ENCODE measurements at regions not wholly inside any gene's neighbourhood (a gene's known extent, or its start where the extent isn't known, plus 50 kb on each side); places are given as distances from the start of the nearest gene placed in this dataset.

DNA sequence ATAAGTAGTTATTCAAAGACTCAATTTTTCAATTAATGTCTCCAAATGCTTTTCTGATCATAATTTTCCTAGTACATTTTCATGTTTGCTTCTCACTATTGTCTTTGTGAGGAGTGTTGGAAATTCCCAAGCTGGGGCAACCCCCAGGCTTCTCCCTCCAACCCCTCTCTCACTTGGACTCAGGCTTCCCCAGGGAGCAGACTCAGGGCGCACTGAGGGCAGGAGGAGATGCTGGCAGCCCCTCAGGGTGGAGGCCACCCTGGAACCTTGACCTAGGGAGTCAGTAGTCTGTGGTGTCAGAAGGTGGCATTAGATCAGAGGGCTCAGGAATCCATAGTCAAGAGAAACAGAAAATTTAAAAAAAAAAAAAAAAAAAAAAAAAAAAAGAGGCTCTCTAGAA is 86.5 kb upstream of the IRS2 start:
- TF ChIP-seq CTCF (IDR thresholded peaks at IDR 0.05) (no peak), POLR2A (IDR thresholded peaks at IDR 0.05) (no peak)
